HG02943 (cell line): ENCODE measurements at regions not wholly inside any gene's neighbourhood (a gene's known extent, or its start where the extent isn't known, plus 50 kb on each side); places are given as distances from the start of the nearest gene placed in this dataset.
A peak's percentile ranks its signal among the peaks of the same experiment; 100 is the strongest.

Experiments used
- ATAC-seq: cut with Tn5 transposase; IDR thresholded peaks from one replicate; pipeline ENCODE4 v1.9.1; 2021; ENCODE audit warnings: mild to moderate bottlenecking, low read depth, moderate library complexity; ENCODE audit not compliant: unreplicated experiment

- ATAC-seq, result no peak
Observed at GRCh38 chr6:223763-224162, 68.5 kb upstream of the DUSP22 start.

- no peak for ATAC-seq
Observed at GRCh38 chr6:224350-224749, 67.9 kb upstream of the DUSP22 start.

- no peak for ATAC-seq
Observed at GRCh38 chr6:225121-225721, 67.1 kb upstream of the DUSP22 start.

- no peak for ATAC-seq
Observed at GRCh38 chr6:225907-226306, 66.4 kb upstream of the DUSP22 start.

- peak; percentile 24 for ATAC-seq
Observed at GRCh38 chr6:226516-227073, 65.7 kb upstream of the DUSP22 start.

- ATAC-seq, result peak; percentile 20
Observed at GRCh38 chr6:227074-227782, 65.1 kb upstream of the DUSP22 start.

- ATAC-seq, result no peak
Observed at GRCh38 chr6:227812-228338, 64.4 kb upstream of the DUSP22 start.

GRCh38 chr6:228881-229651 lies 63.2 kb upstream of the DUSP22 start:
- ATAC-seq, result no peak

GRCh38 chr6:231779-232178 lies 60.5 kb upstream of the DUSP22 start:
- ATAC-seq, result no peak

GRCh38 chr6:232982-233640 lies 59.2 kb upstream of the DUSP22 start:
- no peak for ATAC-seq

- no peak for ATAC-seq
Observed at GRCh38 chr6:234706-235372, 57.4 kb upstream of the DUSP22 start.

GRCh38 chr6:235763-236360 lies 56.4 kb upstream of the DUSP22 start:
- ATAC-seq, result peak; percentile 66

- no peak for ATAC-seq
Observed at GRCh38 chr6:236519-236918, 55.8 kb upstream of the DUSP22 start.

- ATAC-seq, result no peak
Observed at GRCh38 chr6:240151-240550, 52.1 kb upstream of the DUSP22 start.

- no peak for ATAC-seq
Observed at GRCh38 chr6:241336-241865, 50.9 kb upstream of the DUSP22 start.
